PC-9 (cell line): ENCODE measurements at regions not wholly inside any gene's neighbourhood (a gene's known extent, or its start where the extent isn't known, plus 50 kb on each side); places are given as distances from the start of the nearest gene placed in this dataset.

Source experiments
- BruUV-seq: library from RNA; stranded (reverse); fragments of 400-500 nt; replicated peaks from 2 replicates; lab custom pipeline; 2021; lab: Mats Ljungman, UMichigan
- CTCF ChIA-PET: fragments of 300-600 bp; sonication (Branson Sonifier 250); formaldehyde crosslinking; loops from one replicate; lab custom pipeline; 2022; ENCODE audit warnings: antibody characterized with exemption; lab: Charles Lee
- POLR2A ChIA-PET: fragments of 300-600 bp; sonication (Branson Sonifier 250); formaldehyde crosslinking; loops from one replicate; lab custom pipeline; 2022; ENCODE audit warnings: antibody characterized with exemption; ENCODE audit not compliant: unreplicated experiment; lab: Charles Lee
- DNase-seq, 2 experiments: peaks; one replicate each; pipeline versions ENCODE4 v3.0.0 to v3.0.0-alpha.2; 2015 to 2022; ENCODE audit warnings: mixed read lengths in 1 of 2
- H2AFZ ChIP-seq: fragments of 200-600 bp; sonication (generic); 2 replicates; pipeline ENCODE4 v1.8.1; 2017; ENCODE audit warnings: antibody characterized with exemption
- H3F3A ChIP-seq: fragments of 200-600 bp; sonication (generic); 2 replicates; pipeline ENCODE4 v1.8.1; 2017; ENCODE audit warnings: antibody characterized with exemption, mild to moderate bottlenecking, low read depth; ENCODE audit not compliant: insufficient read depth
- H3K27ac ChIP-seq: fragments of 200-600 bp; sonication (generic); 2 replicates; pipeline ENCODE4 v1.6.1; 2016; ENCODE audit warnings: mixed run types
- H3K27me3 ChIP-seq: fragments of 200-600 bp; sonication (generic); 2 replicates; pipeline ENCODE4 v1.6.1; 2016; ENCODE audit warnings: low read depth, mixed run types; ENCODE audit not compliant: insufficient read depth
- H3K36me3 ChIP-seq: fragments of 200-600 bp; sonication (generic); 2 replicates; pipeline ENCODE4 v1.6.1; 2016; ENCODE audit warnings: low read depth, mixed run types
- H3K4me1 ChIP-seq: fragments of 200-600 bp; sonication (generic); replicated peaks from 2 replicates; pipeline ENCODE4 v1.6.1; 2016; ENCODE audit warnings: mixed run types; ENCODE audit not compliant: insufficient read depth
- H3K4me2 ChIP-seq: fragments of 200-600 bp; sonication (generic); 2 replicates; pipeline ENCODE4 v1.6.1; 2017; ENCODE audit warnings: mixed run types
- H3K4me3 ChIP-seq: fragments of 200-600 bp; sonication (generic); 2 replicates; pipeline ENCODE4 v1.6.1; 2016; ENCODE audit warnings: mixed run types
- H3K79me2 ChIP-seq: fragments of 200-600 bp; sonication (generic); 2 replicates; pipeline ENCODE4 v1.6.1; 2017; ENCODE audit warnings: low read depth, mixed run types
- H3K9me2 ChIP-seq: fragments of 200-600 bp; sonication (generic); 2 replicates; pipeline ENCODE4 v1.8.1; 2017; ENCODE audit warnings: mild to moderate bottlenecking; ENCODE audit not compliant: insufficient read depth
- H3K9me3 ChIP-seq: fragments of 200-600 bp; sonication (generic); 2 replicates; pipeline ENCODE4 v1.8.1; 2016; ENCODE audit warnings: low read depth; ENCODE audit not compliant: insufficient read depth
- H4K20me1 ChIP-seq: fragments of 200-600 bp; sonication (generic); 2 replicates; pipeline ENCODE4 v1.8.1; 2017; ENCODE audit not compliant: insufficient read depth
- CTCF ChIP-seq: fragments of 200-600 bp; sonication (generic); conservative IDR thresholded peaks from 2 replicates; pipeline ENCODE4 v1.6.1; 2017; ENCODE audit warnings: mixed run types, antibody characterized with exemption, mild to moderate bottlenecking, moderate library complexity
- EZH2 ChIP-seq: fragments of 200-600 bp; sonication (generic); IDR thresholded peaks from 2 replicates; pipeline ENCODE4 v1.8.0; 2017; ENCODE audit warnings: antibody characterized with exemption, low read depth
- intact Hi-C: fragments of 100-400 bp; cut with micrococcal nuclease; formaldehyde crosslinking; loops from one replicate; pipeline ENCODE4 v1.10.0; 2022; ENCODE audit not compliant: unreplicated experiment

- H3K9me2 ChIP-seq = no peaks in the 10 kb centered on the region
- H2AFZ ChIP-seq = no peak overlapping the region
- DNase-seq = no peak
- H3K4me2 ChIP-seq = no peak overlapping the region
- POLR2A ChIA-PET = no interaction called here
- no peak overlapping the region for H3K27ac ChIP-seq
- no peaks in the 10 kb centered on the region for H3K36me3 ChIP-seq
- H3K79me2 ChIP-seq = no peaks in the 10 kb centered on the region
- peaks cover 17% of the 10 kb centered on the region; the same call in 1 of the 2 replicates for H3F3A ChIP-seq
- CTCF ChIA-PET = no interaction called here
- H3K4me1 ChIP-seq = peaks cover 19% of the 10 kb centered on the region
- H3K4me3 ChIP-seq = no peak overlapping the region
- no peaks in the 10 kb centered on the region for H3K9me3 ChIP-seq
- intact Hi-C loops = loop anchor here (10.0 kb wide), 1 partner anchor 416 kb away; no protein-coding TSS in a partner anchor
- H4K20me1 ChIP-seq = no peaks in the 10 kb centered on the region
- no TSS peak for BruUV-seq
- H3K27me3 ChIP-seq = no peaks in the 10 kb centered on the region
- TF ChIP-seq CTCF = no peak
- no peak for TF ChIP-seq EZH2
Observed at GRCh38 chr2:235328991-235329390, 164.9 kb upstream of the AGAP1 start.

GRCh38 chr2:235330775-235331451, 162.9 kb upstream of the AGAP1 start:
- Histone ChIP-seq H3K4me1 (peaks cover 19% of the 10 kb centered on the region), H3K4me3 (peak overlapping the region; percentile 20; the same call in 1 of the 2 replicates), H3K9me3 (no peaks in the 10 kb centered on the region), H3K36me3 (no peaks in the 10 kb centered on the region), H3K9me2 (no peaks in the 10 kb centered on the region), H3K27ac (peak overlapping the region; percentile 46), H3K4me2 (peak overlapping the region; percentile 70), H4K20me1 (no peaks in the 10 kb centered on the region), H3K79me2 (no peaks in the 10 kb centered on the region), H3F3A (peaks cover 17% of the 10 kb centered on the region; the same call in 1 of the 2 replicates), H3K27me3 (no peaks in the 10 kb centered on the region), H2AFZ (peak overlapping the region; percentile 69)
- BruUV-seq = TSS peak; percentile 30
- no peak for TF ChIP-seq EZH2
- TF ChIP-seq CTCF = no peak
- intact Hi-C loops = loop anchor here (2.0 to 5.0 kb wide), 2 partner anchors 28 to 64 kb away; no protein-coding TSS in a partner anchor
- CTCF ChIA-PET = interaction anchor here (0.7 kb wide), 1 partner anchor 263 kb away, joined by 3 read pairs; no protein-coding TSS in a partner anchor
- DNase-seq = peak; percentile 83 to 95
- POLR2A ChIA-PET = no interaction called here

- Histone ChIP-seq H3K9me3 (no peaks in the 10 kb centered on the region), H3K4me3 (no peak overlapping the region), H3K27me3 (no peaks in the 10 kb centered on the region), H3K4me2 (no peak overlapping the region), H3K9me2 (no peaks in the 10 kb centered on the region), H3K27ac (no peak overlapping the region), H3K36me3 (no peaks in the 10 kb centered on the region), H3F3A (peaks cover 17% of the 10 kb centered on the region; the same call in 1 of the 2 replicates), H4K20me1 (no peaks in the 10 kb centered on the region), H3K4me1 (peaks cover 19% of the 10 kb centered on the region), H2AFZ (no peak overlapping the region), H3K79me2 (no peaks in the 10 kb centered on the region)
- POLR2A ChIA-PET = no interaction called here
- DNase-seq = no peak
- CTCF ChIA-PET = no interaction called here
- no TSS peak for BruUV-seq
- TF ChIP-seq CTCF (no peak), EZH2 (no peak)
- intact Hi-C loops = loop anchor here (5.0 kb wide), 1 partner anchor 65 kb away; no protein-coding TSS in a partner anchor
Observed at GRCh38 chr2:235332240-235332890, 161.5 kb upstream of the AGAP1 start.
